Tibial nerve (tissue), 4 donors: ENCODE measurements at regions not wholly inside any gene's neighbourhood (a gene's known extent, or its start where the extent isn't known, plus 50 kb on each side); places are given as distances from the start of the nearest gene placed in this dataset.

Source experiments
- CTCF ChIP-seq, 5 experiments: fragments of 200-600 bp in 3 of 5; fragments of 450-650 bp in 2 of 5; sonication (generic) in 3 of 5; IDR thresholded peaks; one replicate each; pipeline ENCODE4 v1.5.1; 2016 to 2019; ENCODE audit warnings: antibody characterized with exemption in 5 of 5, mild to moderate bottlenecking in 3 of 5, moderate library complexity in 2 of 5
- EP300 ChIP-seq, 2 donors: sonication (generic); formaldehyde crosslinking; IDR thresholded peaks; one replicate each; pipeline ENCODE4 v1.6.1; 2017; ENCODE audit warnings: antibody characterized with exemption in 2 of 2, mild to moderate bottlenecking in 1 of 2
- POLR2A ChIP-seq, 2 donors: fragments of 450-650 bp; IDR thresholded peaks; one replicate each; pipeline ENCODE4 v1.6.1; 2017; ENCODE audit warnings: antibody characterized with exemption in 2 of 2, mild to moderate bottlenecking in 2 of 2, moderate library complexity in 2 of 2

- no peak for TF ChIP-seq POLR2A (IDR thresholded peaks at IDR 0.05)
- no peak for TF ChIP-seq CTCF (IDR thresholded peaks at IDR 0.05)
- TF ChIP-seq EP300 (IDR thresholded peaks at IDR 0.05): no peak
Observed at GRCh38 chr2:146468578-146468977, 1376.3 kb upstream of the ACVR2A start.
